ENCODE measurements at regions not wholly inside any gene's neighbourhood (a gene's known extent, or its start where the extent isn't known, plus 50 kb on each side); places are given as distances from the start of the nearest gene placed in this dataset.

DNA sequence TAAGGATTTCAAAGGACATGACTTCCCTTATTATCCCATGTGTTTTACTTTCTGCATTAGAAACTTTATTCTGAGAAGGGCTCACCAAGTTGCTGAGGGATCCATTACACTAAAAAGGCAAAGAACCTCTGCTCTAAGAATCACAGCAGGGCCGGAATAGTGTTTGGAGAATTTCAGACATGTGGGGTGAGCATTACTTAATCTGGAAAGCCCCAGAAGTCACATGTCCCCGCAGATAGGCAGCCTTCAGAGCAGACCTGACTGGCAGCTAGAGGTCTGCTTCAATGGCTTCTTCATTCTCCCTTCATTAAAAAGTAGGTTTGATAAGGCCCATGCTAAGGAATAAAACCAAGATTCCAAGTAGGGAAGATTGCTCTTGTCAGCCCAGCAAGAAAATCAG is 52.6 kb upstream of the RBM15 start:
- no peak for TF ChIP-seq CTCF (conservative IDR thresholded peaks at IDR 0.05; ENCODE audit: low read depth, low read length)
- TF ChIP-seq EZH2phosphoT487 (IDR thresholded peaks at IDR 0.05; ENCODE audit: borderline replicate concordance, low read length): no peak
- TF ChIP-seq EZH2 (IDR thresholded peaks at IDR 0.05; ENCODE audit: low read length, unreplicated experiment): no peak
- DNase-seq (no peak), ATAC-seq (no peak)
- BruUV-seq (replicated peaks): no TSS peak
- Histone ChIP-seq H4K20me1 (ENCODE audit: low read length) (no peaks in the 10 kb centered on the region), H3K4me1 (ENCODE audit: insufficient read depth, low read length) (no peaks in the 10 kb centered on the region), H3K9me3 (ENCODE audit: low read length) (no peaks in the 10 kb centered on the region), H3K27ac (ENCODE audit: low read length) (no peak overlapping the region), H3K4me3 (ENCODE audit: low read length) (no peak overlapping the region), H3K9ac (ENCODE audit: low read length) (no peak overlapping the region), H3K9me2 (replicated peaks; ENCODE audit: low read length) (no peaks in the 10 kb centered on the region), H3K79me2 (ENCODE audit: low read length) (no peaks in the 10 kb centered on the region), H3K36me3 (ENCODE audit: low read depth, low read length) (no peaks in the 10 kb centered on the region), H2AFZ (ENCODE audit: low read length) (no peak overlapping the region), H3F3A (ENCODE audit: low read length, unreplicated experiment) (no peaks in the 10 kb centered on the region), H3K4me2 (ENCODE audit: low read length) (no peak overlapping the region), H3K27me3 (ENCODE audit: low read length) (no peaks in the 10 kb centered on the region; the same call in 1 of the 2 replicates)
- POLR2A ChIA-PET (ENCODE audit: unreplicated experiment): no interaction called here
- intact Hi-C loops (cut with micrococcal nuclease): no loop called here
- CTCF ChIA-PET: no interaction called here

DNA sequence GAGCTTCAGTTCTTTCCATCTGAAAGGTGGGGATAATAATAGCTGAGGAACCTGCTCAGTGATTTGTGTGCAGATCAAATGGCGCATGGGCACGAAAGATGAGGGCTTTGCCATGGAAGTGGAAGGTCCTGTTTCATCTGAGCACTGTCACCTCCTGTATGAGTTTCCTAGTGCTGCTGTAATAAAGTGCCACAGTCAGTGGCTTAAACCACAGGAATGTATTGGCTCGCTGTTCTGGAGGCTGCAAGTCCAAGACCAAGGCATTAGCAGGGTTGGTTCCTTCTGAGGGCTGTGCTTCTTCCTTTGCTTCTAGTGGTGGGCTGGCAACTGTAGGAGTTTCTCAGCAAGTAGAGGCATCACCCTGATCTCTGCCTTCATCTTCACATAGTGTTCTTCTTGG is 51.1 kb upstream of the RBM15 start:
- peak; percentile 47 for DNase-seq
- BruUV-seq (replicated peaks): no TSS peak

More for the DNA sequence above, 51.1 kb upstream of the RBM15 start:
- H3K9me2 ChIP-seq (replicated peaks; ENCODE audit: low read length): no peaks in the 10 kb centered on the region
- no peak overlapping the region for H3K9ac ChIP-seq (ENCODE audit: low read length)
- no peaks in the 10 kb centered on the region for H3K27me3 ChIP-seq (ENCODE audit: low read length)
- POLR2A ChIA-PET (ENCODE audit: unreplicated experiment): no interaction called here
- no peaks in the 10 kb centered on the region for H3K36me3 ChIP-seq (ENCODE audit: low read depth, low read length)
- CTCF ChIA-PET: no interaction called here
- intact Hi-C loops (cut with micrococcal nuclease): no loop called here
- no peaks in the 10 kb centered on the region for H4K20me1 ChIP-seq (ENCODE audit: low read length)
- H3K79me2 ChIP-seq (ENCODE audit: low read length): no peaks in the 10 kb centered on the region
- no peak overlapping the region for H3K4me2 ChIP-seq (ENCODE audit: low read length)
- H3K27ac ChIP-seq (ENCODE audit: low read length): no peak overlapping the region
- TF ChIP-seq EZH2 (IDR thresholded peaks at IDR 0.05; ENCODE audit: low read length, unreplicated experiment) (no peak), CTCF (conservative IDR thresholded peaks at IDR 0.05; ENCODE audit: low read depth, low read length) (no peak), EZH2phosphoT487 (IDR thresholded peaks at IDR 0.05; ENCODE audit: borderline replicate concordance, low read length) (no peak)
- no peaks in the 10 kb centered on the region for H3K9me3 ChIP-seq (ENCODE audit: low read length)
- peaks cover 13% of the 10 kb centered on the region for H3K4me1 ChIP-seq (ENCODE audit: insufficient read depth, low read length)
- H2AFZ ChIP-seq (ENCODE audit: low read length): no peak overlapping the region
- no peaks in the 10 kb centered on the region for H3F3A ChIP-seq (ENCODE audit: low read length, unreplicated experiment)
- no peak overlapping the region for H3K4me3 ChIP-seq (ENCODE audit: low read length)
- no peak for ATAC-seq
